OCI-M1 (cell line): ENCODE measurements at regions not wholly inside any gene's neighbourhood (a gene's known extent, or its start where the extent isn't known, plus 50 kb on each side); places are given as distances from the start of the nearest gene placed in this dataset.

ENCODE experiments used
- DNase-seq: peaks from one replicate; lab custom pipeline; 2025; lab: John Stamatoyannopoulos, UW

DNA sequence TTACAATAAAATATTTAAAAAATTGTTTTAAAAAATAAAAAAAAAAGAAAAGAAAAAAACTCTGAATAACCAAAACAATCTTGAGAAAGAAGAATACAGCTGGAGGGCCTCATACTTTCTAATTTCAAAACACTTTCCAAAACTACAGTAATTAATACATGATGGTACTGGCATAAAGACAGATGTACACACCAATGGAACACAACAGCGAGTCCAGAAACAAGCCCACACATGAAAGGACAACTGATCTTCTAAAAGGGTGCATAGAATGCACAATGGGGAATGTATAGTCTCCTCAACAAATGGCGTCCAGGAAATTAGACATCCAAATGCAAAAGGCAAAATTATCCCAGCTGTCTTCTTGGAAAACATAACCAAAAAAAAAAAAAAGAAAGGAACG is 99.6 kb downstream of the LURAP1L start:
- no peak for DNase-seq

DNA sequence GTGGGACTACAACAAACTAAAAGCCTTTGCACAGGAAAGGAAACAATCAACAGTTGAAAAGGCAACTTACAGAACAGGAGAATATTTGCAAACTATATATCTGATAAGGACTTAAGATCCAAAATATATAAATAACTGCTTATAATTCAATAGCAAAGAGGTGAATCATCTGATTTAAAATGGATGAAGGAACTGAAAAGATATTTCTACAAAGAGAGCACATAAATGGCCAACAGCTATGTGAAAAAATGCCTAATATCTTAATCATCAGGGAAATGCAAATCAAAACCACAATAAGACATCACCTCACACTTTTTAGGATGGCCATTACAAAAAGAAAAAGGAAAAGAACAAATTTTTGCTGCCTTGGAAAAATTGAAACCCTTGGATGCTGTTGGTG is 100.4 kb downstream of the LURAP1L start:
- DNase-seq = no peak

DNA sequence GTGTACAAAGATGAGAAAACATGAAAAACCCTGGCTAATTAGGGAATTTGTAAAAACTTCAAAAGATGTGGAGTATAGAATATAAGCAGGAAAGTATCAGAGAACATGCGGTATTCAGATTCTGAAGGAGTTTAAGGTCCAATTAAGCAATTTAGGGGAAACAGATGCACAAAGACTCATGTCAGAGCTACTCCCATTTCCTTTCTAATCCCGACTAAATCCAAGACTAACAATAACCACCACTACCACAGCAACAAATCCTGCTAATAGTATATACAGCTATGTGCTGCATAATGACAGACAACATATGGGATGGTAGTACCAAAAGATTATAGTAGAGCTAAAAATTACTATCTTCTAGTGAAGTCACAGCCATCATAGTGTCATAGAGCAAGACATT is 102.1 kb downstream of the LURAP1L start:
- DNase-seq = no peak

DNA sequence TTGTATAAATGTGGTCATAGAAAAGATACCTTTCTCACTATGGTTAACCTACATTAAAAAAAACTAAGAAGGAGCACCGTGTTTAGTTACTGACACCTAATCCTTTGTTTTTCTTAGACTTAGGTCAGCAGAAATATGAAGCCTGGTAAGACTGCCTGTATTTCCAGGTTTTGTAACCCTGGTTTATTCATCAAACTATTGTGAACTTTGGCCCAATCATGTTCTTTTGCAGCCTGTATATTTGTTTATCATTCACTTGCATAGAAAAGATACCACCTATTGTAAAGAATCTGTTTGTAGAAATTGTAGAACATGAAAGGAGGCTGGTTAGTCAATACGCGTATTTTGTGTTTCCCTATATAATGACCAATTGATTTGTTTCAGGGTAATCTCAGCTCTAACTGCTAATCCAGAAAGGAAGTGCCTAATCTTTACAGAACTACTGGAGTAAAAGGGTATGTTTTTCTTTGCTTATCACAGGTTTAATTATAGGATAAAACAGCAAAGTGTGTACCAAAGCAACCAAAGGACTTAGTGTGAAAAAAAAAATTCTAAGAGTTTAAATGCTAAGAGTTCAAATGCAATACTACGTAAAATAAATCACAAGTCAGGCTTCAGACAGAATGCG is 103.6 kb downstream of the LURAP1L start:
- no peak for DNase-seq

- DNase-seq = no peak
These were observed 105.1 kb downstream of the LURAP1L start for GRCh38 chr9:12879961-12880360.

GRCh38 chr9:12880406-12881015 is 105.7 kb downstream of the LURAP1L start:
- DNase-seq = peak; percentile 99

GRCh38 chr9:12882430-12882829 is 107.6 kb downstream of the LURAP1L start:
- no peak for DNase-seq

DNA sequence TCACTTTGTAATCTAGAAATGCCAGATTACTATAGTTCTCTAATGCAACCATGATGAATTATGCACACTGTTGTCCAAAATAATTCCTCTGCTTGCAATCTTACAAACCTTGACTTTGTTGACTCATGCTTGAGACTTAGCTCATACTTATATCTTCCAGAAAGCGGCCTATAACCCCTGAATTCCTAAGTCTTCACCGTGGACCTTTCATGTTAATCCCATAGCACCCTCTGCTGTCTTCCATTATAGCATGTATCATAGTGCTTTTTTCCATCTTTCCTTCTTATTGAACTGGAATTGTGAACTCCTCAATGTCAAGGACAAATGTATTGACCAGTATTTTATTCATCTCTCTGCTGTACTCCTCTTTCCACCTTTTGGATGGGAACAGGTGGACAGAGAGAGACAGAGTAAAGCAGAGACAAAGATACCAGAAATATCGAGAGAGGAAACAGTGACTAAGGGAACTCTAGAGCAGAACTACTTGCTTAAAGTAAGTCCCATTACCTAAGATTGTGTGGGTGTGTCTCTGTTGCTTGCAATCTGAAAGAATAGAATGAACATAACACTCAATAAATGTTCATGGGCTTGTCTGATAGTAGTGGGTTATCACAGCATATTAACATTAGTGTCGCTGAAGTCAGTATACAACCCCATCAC is 110.0 kb downstream of the LURAP1L start:
- peak; percentile 99 for DNase-seq

DNA sequence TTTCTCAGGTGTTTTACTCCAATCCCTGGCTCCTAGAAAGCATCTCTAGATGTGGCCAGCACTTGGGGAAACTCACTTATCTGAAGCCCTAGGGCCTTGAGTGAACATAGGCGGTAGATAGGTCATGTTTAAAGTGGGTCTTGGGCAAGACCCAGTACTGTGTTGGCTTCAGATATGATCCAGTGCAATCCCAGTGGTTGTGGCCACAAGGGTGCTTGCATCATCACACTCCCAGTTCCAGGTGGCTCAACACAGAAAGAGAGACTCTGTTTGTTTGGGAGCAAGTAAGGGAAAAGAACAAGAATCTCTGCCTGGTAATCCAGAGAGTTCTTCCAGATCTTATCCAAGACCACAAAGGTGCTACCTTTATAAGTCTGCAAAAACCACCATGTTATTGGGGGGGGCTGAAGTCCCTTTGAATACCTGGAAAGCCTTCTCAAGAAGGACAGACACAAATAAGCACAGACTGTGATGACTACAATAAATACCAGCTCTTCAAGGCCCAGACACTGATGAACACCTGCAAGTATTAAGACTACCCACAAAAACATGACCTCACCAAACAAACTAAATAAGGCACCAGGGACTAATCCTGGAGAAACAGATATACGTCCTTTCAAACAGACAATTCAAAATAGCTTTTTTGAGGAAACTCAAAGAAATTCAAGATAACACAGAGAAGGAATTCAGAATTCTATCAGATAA is 114.7 kb downstream of the LURAP1L start:
- peak; percentile 85 for DNase-seq

GRCh38 chr9:12891588-12891987 is 116.8 kb downstream of the LURAP1L start:
- DNase-seq = no peak

DNA sequence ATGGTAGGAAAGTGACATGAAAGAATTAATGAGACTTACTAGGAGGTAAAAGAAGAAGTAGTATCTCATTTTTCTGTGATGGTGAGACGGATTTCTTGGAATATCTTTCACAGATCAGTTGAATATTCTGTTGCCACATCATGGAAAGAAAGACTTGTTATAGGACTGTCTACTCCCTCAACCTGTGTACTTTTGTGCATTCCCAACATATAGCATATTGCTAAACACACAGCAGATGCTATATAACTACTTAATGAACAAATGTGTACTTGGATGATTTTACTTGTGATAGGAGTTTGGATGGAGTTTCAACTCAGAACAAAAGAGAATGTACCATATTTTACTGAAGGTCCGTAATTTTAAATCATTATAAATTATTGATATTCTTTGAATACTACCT is 128.5 kb downstream of the LURAP1L start:
- no peak for DNase-seq

- DNase-seq = no peak
These were observed 129.6 kb downstream of the LURAP1L start for GRCh38 chr9:12904261-12905000.

GRCh38 chr9:12906646-12907045 is 131.8 kb downstream of the LURAP1L start:
- DNase-seq = no peak

DNA sequence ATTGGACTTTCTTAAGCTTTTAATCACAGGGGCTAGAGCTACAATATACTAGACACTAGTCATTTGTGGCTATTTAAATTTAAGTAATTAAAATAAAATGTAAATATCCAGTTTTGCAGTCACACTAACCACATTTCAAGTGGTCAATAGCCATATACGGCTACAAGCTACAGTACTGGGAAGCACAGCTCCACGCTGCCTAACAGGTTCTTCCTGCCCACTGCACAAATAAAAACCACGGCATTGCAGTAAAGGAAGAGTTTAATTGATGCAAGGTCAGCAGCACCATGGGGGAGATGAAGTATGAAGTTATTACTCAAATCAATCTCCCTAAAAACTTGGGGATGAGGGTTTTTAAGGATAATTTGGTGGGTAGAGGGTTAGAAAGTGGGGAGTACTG is 134.1 kb downstream of the LURAP1L start:
- DNase-seq = no peak

- DNase-seq = no peak
These were observed 140.6 kb downstream of the LURAP1L start for GRCh38 chr9:12915366-12915954.

GRCh38 chr9:12916042-12916441 is 141.2 kb downstream of the LURAP1L start:
- no peak for DNase-seq

GRCh38 chr9:12920437-12920836 is 145.6 kb downstream of the LURAP1L start:
- DNase-seq = no peak

DNA sequence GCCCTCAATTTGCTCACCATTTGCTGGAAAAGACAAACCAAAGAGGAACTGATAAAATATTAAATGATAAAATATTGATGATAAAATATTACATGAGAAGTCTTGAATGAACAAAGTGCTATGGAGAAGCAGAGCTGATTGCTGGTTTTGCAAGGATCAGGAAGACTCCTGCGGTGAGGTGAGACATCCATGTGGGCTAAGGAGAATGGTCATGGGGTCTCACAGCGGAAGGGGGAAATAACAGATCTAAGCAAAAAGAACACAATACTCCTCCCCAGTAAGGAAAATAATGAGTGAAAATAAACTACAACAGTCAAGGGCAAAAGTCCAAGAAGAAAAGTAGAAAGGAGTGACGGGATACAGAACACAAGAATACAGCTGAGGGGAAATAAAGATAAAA is 146.8 kb downstream of the LURAP1L start:
- no peak for DNase-seq

DNA sequence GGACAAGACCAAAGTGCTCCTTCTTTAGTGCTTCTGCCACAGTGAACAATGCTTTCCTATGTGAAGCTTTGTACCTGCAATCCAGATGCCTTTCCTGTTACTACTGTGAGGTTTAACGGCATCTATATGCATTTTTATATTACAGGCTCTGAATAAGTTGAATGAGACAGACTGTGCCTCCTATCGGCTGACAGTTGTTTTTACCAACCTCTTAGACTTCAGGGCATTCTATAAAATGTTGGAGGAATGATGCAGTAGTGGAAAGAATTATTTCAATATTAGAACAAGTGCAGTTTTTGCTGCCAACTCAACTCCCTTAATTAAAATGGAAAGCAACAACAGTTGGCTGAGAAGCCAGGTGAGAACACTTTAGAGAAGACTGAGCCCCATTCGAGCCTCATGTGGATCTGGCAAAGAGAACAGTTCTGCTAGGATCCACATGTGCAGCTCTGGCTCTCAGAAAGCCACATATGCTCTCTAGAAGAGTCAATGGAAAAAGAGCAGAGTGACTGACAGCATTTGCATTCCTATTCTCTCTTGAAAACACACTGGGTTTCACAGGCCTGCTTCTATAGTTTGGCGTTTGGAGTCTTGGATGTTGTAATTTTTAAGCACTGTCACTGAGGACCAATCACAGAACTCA is 147.5 kb downstream of the LURAP1L start:
- DNase-seq = peak; percentile 81

GRCh38 chr9:12923468-12924009 is 148.7 kb downstream of the LURAP1L start:
- DNase-seq = no peak

GRCh38 chr9:12930906-12931305 is 156.1 kb downstream of the LURAP1L start:
- no peak for DNase-seq
